Progenitor cell of endocrine pancreas (in vitro differentiated cells): ENCODE measurements at regions not wholly inside any gene's neighbourhood (a gene's known extent, or its start where the extent isn't known, plus 50 kb on each side); places are given as distances from the start of the nearest gene placed in this dataset.
"Not testable (repeated sequence)": the region's sequence is repeated elsewhere in the genome, so short reads cannot be mapped to it uniquely, and the experiment has no call there.

Experiments used
- DNase-seq: peaks from one replicate; pipeline ENCODE4 v3.0.0; 2021; ENCODE audit warnings: low spot score; ENCODE audit not compliant: unreplicated experiment
- H3K27ac Mint-ChIP-seq: 2 replicates; pipeline ENCODE4 v1.8.0; 2021; ENCODE audit warnings: mild to moderate bottlenecking, moderate library complexity, mixed read lengths
- H3K27me3 Mint-ChIP-seq: 2 replicates; pipeline ENCODE4 v1.8.0; 2021; ENCODE audit warnings: mixed read lengths
- H3K36me3 Mint-ChIP-seq: 2 replicates; pipeline ENCODE4 v1.8.0; 2022; ENCODE audit warnings: mixed read lengths; ENCODE audit not compliant: insufficient read depth
- H3K4me1 Mint-ChIP-seq: 2 replicates; pipeline ENCODE4 v1.8.0; 2021; ENCODE audit warnings: low read depth, mixed read lengths
- H3K4me3 Mint-ChIP-seq: 2 replicates; pipeline ENCODE4 v1.8.0; 2021; ENCODE audit warnings: low read depth, mild to moderate bottlenecking, moderate library complexity, mixed read lengths
- H3K9me3 Mint-ChIP-seq: 2 replicates; pipeline ENCODE4 v1.8.0; 2021; ENCODE audit warnings: low read depth, mixed read lengths
- CTCF ChIP-seq: fragments of 200-600 bp; sonication (generic); IDR thresholded peaks from one replicate; pipeline ENCODE4 v1.5.0; 2021; ENCODE audit warnings: antibody characterized with exemption, mild to moderate bottlenecking; ENCODE audit not compliant: unreplicated experiment

- no peaks in the 10 kb centered on the region for H3K36me3 Mint-ChIP-seq
- H3K27ac Mint-ChIP-seq: no peak overlapping the region
- no peaks in the 10 kb centered on the region for H3K9me3 Mint-ChIP-seq
- no peaks in the 10 kb centered on the region for H3K4me1 Mint-ChIP-seq
- no peak for TF ChIP-seq CTCF
- H3K27me3 Mint-ChIP-seq: peaks cover 16% of the 10 kb centered on the region
- no peak overlapping the region for H3K4me3 Mint-ChIP-seq
- DNase-seq: no peak
Observed at GRCh38 chr16:26578748-26579147, 488.0 kb upstream of the C16orf82 start.

- no peaks in the 10 kb centered on the region for H3K4me1 Mint-ChIP-seq
- H3K27ac Mint-ChIP-seq: no peak overlapping the region
- peaks cover 9% of the 10 kb centered on the region for H3K27me3 Mint-ChIP-seq
- H3K9me3 Mint-ChIP-seq: no peaks in the 10 kb centered on the region
- H3K4me3 Mint-ChIP-seq: no peak overlapping the region
- H3K36me3 Mint-ChIP-seq: no peaks in the 10 kb centered on the region
- no peak for DNase-seq
- no peak for TF ChIP-seq CTCF
Observed at GRCh38 chr16:26583803-26584202, 482.9 kb upstream of the C16orf82 start.

GRCh38 chr16:26593700-26594099 is 473.0 kb upstream of the C16orf82 start:
- Mint-ChIP-seq H3K4me1 (no peaks in the 10 kb centered on the region), H3K27me3 (peaks cover 21% of the 10 kb centered on the region), H3K4me3 (no peak overlapping the region), H3K27ac (no peak overlapping the region), H3K36me3 (no peaks in the 10 kb centered on the region), H3K9me3 (no peaks in the 10 kb centered on the region)
- TF ChIP-seq CTCF: no peak
- no peak for DNase-seq

GRCh38 chr16:26594666-26595065 is 472.1 kb upstream of the C16orf82 start:
- H3K36me3 Mint-ChIP-seq: no peaks in the 10 kb centered on the region
- H3K4me1 Mint-ChIP-seq: no peaks in the 10 kb centered on the region
- no peak for DNase-seq
- peaks cover 25% of the 10 kb centered on the region for H3K27me3 Mint-ChIP-seq
- H3K27ac Mint-ChIP-seq: no peak overlapping the region
- H3K4me3 Mint-ChIP-seq: no peak overlapping the region
- H3K9me3 Mint-ChIP-seq: no peaks in the 10 kb centered on the region
- no peak for TF ChIP-seq CTCF

DNA sequence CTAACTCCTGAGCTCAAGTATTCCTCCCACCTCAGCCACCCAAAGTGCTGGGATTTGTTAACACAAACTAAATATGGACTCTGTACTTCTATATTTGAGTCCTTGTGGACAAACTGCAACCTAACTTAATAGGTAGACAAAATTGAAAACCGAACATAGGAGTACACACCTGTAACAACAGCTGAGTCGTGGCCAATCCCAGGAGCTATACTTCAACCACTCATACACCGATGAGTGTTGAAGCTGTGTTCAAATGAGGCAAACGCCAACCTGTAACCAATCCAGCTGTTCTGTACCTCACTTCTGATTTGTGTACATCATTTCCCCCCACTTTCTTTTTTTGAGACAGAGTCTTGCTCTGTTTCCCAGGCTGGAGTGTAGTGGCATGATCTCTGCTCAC is 471.5 kb upstream of the C16orf82 start:
- Mint-ChIP-seq H3K27me3 (peaks cover 25% of the 10 kb centered on the region), H3K4me1 (no peaks in the 10 kb centered on the region), H3K4me3 (no peak overlapping the region), H3K36me3 (no peaks in the 10 kb centered on the region), H3K27ac (no peak overlapping the region), H3K9me3 (no peaks in the 10 kb centered on the region)
- DNase-seq: no peak
- TF ChIP-seq CTCF: no peak

DNA sequence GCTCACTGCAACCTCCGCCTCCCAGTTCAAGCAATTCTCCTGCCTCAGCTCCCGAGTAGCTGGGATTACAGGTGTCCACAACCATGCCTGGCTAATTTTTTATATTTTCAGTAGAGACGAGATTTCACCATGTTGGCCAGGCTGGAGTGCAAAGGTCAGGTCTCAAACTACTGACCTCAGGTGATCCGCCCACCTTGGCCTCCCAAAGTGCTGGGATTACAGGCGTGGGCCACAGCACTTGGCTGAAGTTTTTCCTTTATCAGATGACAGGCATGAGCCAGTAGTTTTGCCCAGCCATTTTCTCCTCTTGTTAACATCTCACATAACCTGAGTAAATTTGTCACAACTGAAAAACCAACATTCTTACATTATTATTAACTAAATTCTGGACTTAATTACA is 470.7 kb upstream of the C16orf82 start:
- not testable (repeated sequence) for H3K9me3 Mint-ChIP-seq, H3K4me3 Mint-ChIP-seq, H3K27ac Mint-ChIP-seq, H3K4me1 Mint-ChIP-seq, DNase-seq, H3K36me3 Mint-ChIP-seq
- H3K27me3 Mint-ChIP-seq: peaks cover 20% of the 10 kb centered on the region
